AG04449 (cell line): ENCODE measurements at regions not wholly inside any gene's neighbourhood (a gene's known extent, or its start where the extent isn't known, plus 50 kb on each side); places are given as distances from the start of the nearest gene placed in this dataset.

ENCODE experiments used
- CTCF ChIA-PET: fragments of 350-600 bp; formaldehyde crosslinking; extraction: SDS; loops from one replicate; lab custom pipeline; 2021; ENCODE audit warnings: antibody characterized with exemption; lab: Yijun Ruan, JAX
- POLR2A ChIA-PET: fragments of 400-600, 350-600 bp; formaldehyde crosslinking; extraction: SDS; loops from one replicate; lab custom pipeline; 2020; ENCODE audit warnings: antibody characterized with exemption, inconsistent platforms; lab: Yijun Ruan, JAX
- DNase-seq: peaks from one replicate; pipeline ENCODE4 v3.0.0-alpha.2; 2010; ENCODE audit warnings: low read depth, low spot score
- H3K4me3 ChIP-seq: 2 replicates; pipeline ENCODE4 v1.5.1; 2011; ENCODE audit warnings: low read depth, mild to moderate bottlenecking, control low read depth, low read length
- CTCF ChIP-seq: IDR thresholded peaks from one replicate; pipeline ENCODE4 v1.5.1; 2011; ENCODE audit warnings: mild to moderate bottlenecking, moderate library complexity, low read length, control low read depth, inconsistent platforms; ENCODE audit not compliant: insufficient read depth; ENCODE audit errors: missing control alignments

DNA sequence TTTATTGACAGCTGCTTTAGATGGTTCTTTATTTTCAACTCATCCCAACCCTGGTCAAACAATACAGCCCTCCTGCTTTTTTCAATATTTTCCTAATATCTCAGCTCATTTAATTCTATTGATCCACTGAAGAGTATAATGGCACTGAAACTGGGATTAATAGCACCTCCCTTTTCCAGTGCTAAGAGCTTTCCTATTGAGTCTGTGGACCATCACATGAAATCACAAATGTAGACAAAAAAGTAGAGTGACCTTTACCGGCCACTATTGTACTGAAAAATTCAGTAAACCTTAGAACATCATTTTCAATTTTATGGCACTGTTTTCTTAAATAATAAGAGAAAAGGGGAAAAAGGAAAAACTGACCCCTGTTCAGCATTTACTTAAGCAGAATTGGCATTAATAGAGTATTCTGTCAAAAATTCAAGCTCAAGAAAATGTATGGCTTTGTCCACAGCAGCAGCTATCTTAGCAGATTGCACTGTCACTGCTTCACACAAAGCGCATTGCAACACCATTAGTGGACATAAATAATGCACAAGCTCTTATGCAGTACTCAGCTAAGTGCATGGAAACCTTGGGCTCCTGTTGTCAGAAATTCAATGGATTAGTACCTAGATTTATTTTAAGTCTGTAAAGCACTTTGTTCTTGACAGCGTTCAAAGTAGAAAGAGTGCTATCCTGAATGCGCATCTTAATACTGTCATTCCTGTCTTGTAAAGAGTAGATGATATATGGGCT, 851.0 kb upstream of the KLHL1 start:
- TF ChIP-seq CTCF = no peak

GRCh38 chr13:70955887-70956286, 847.6 kb upstream of the KLHL1 start:
- CTCF ChIA-PET = no interaction called here
- DNase-seq = no peak
- no peak for TF ChIP-seq CTCF
- H3K4me3 ChIP-seq = no peak overlapping the region
- POLR2A ChIA-PET = no interaction called here

More for the DNA sequence above, 851.0 kb upstream of the KLHL1 start:
- ChIA-PET POLR2A (no interaction called here), CTCF (no interaction called here)
- DNase-seq = no peak
- no peak overlapping the region for H3K4me3 ChIP-seq

DNA sequence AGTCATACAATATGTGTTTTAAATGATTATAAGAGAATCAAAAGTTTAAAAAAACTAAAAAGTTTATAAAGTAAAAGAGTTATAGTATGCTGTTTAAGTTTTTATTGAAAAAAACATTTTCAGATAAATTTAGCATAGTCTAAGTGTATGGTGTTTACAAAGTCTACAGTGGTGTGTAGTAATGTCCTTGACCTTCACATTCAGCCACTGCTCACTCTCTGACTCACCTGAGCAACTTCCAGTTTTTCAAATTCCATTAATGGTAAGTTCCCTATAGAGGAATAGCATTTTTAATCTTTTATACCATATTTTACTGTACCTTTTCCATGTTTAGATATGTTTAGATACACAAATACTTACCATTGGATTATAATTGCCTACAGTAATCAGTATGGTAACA, 842.4 kb upstream of the KLHL1 start:
- POLR2A ChIA-PET = no interaction called here

DNA sequence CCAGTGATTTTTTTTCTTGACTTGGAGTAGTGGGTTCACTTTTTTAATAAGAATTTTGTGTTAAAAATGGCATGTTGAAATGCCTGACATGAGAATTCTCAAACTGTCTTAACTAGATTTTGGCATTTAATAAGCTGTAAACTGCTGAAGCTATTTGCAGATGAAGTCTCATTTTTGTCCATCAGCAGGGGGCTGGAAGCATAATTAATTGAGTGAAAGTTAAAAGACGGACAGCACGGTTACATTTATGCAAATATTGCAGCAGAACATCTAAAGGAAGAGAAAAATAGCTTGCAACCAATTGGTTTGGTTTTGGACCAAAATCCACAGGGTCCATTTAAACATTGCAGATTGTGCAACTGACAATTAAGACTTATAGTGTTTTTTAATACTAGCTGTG, 837.3 kb upstream of the KLHL1 start:
- no peak overlapping the region for H3K4me3 ChIP-seq
- DNase-seq = no peak
- ChIA-PET POLR2A (no interaction called here), CTCF (no interaction called here)
- TF ChIP-seq CTCF = no peak

More for the DNA sequence above, 842.4 kb upstream of the KLHL1 start:
- no peak for DNase-seq
- CTCF ChIA-PET = no interaction called here
- H3K4me3 ChIP-seq = no peak overlapping the region
- TF ChIP-seq CTCF = no peak

DNA sequence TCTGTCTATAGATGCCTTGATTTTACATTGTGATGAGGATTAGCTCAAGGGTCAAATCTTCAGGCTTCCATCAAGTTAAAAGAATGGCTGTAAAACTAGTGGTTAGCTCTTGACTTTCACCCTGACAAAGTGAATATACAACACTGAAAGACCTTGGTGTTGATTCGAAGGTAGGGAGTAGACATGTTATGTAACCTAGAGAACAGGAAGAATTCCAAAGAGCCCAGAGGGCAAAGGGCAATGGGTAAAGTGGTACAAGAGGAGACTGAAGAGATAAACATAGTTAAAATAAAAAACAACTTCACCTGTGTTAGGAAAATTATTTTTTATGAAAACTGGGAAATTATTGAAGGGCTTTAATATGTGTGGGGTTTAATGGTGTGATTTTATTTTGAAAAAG, 833.2 kb upstream of the KLHL1 start:
- ChIA-PET CTCF (no interaction called here), POLR2A (no interaction called here)
- no peak overlapping the region for H3K4me3 ChIP-seq
- no peak for DNase-seq
- TF ChIP-seq CTCF = no peak

DNA sequence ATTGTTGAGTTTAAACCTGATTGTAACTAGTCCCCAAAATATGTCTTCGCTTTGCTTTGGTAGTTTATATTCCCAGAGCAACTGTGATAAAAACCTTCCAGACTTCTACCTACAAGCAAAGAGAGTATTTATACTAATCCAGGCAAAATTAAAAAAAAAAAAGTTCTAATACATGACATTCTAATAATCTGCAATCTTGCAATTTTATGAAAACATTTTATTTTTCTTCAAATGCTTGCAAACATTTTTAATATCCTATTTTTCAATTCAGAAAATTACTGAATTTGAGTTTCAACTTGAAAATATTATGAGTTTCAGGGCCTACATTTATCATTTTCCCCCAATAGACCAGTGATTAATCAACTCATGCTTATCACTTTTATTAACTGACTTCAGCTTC, 830.2 kb upstream of the KLHL1 start:
- POLR2A ChIA-PET = no interaction called here
- H3K4me3 ChIP-seq = no peak overlapping the region
- CTCF ChIA-PET = no interaction called here
- no peak for TF ChIP-seq CTCF
- DNase-seq = no peak
